ENCODE measurements at regions not wholly inside any gene's neighbourhood (a gene's known extent, or its start where the extent isn't known, plus 50 kb on each side); places are given as distances from the start of the nearest gene placed in this dataset.

DNA sequence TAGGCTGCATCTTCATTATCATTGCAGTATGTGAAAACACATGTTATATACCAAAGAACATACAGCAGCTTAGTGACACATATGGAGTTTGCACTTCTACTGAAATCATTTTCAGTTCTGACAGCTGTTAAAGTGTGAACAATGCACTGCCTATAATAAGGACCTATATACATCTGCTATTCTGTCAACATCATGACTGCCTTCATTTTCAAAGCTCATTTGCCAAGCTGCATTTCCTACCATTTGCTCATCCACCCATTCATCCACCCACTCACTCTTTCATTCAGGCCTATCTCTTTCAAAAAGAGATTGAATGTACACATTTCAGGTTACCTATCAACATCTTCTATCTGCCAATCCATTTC lies 81.7 kb upstream of the STK17B start (continued):
- TF ChIP-seq, protein P1, sequence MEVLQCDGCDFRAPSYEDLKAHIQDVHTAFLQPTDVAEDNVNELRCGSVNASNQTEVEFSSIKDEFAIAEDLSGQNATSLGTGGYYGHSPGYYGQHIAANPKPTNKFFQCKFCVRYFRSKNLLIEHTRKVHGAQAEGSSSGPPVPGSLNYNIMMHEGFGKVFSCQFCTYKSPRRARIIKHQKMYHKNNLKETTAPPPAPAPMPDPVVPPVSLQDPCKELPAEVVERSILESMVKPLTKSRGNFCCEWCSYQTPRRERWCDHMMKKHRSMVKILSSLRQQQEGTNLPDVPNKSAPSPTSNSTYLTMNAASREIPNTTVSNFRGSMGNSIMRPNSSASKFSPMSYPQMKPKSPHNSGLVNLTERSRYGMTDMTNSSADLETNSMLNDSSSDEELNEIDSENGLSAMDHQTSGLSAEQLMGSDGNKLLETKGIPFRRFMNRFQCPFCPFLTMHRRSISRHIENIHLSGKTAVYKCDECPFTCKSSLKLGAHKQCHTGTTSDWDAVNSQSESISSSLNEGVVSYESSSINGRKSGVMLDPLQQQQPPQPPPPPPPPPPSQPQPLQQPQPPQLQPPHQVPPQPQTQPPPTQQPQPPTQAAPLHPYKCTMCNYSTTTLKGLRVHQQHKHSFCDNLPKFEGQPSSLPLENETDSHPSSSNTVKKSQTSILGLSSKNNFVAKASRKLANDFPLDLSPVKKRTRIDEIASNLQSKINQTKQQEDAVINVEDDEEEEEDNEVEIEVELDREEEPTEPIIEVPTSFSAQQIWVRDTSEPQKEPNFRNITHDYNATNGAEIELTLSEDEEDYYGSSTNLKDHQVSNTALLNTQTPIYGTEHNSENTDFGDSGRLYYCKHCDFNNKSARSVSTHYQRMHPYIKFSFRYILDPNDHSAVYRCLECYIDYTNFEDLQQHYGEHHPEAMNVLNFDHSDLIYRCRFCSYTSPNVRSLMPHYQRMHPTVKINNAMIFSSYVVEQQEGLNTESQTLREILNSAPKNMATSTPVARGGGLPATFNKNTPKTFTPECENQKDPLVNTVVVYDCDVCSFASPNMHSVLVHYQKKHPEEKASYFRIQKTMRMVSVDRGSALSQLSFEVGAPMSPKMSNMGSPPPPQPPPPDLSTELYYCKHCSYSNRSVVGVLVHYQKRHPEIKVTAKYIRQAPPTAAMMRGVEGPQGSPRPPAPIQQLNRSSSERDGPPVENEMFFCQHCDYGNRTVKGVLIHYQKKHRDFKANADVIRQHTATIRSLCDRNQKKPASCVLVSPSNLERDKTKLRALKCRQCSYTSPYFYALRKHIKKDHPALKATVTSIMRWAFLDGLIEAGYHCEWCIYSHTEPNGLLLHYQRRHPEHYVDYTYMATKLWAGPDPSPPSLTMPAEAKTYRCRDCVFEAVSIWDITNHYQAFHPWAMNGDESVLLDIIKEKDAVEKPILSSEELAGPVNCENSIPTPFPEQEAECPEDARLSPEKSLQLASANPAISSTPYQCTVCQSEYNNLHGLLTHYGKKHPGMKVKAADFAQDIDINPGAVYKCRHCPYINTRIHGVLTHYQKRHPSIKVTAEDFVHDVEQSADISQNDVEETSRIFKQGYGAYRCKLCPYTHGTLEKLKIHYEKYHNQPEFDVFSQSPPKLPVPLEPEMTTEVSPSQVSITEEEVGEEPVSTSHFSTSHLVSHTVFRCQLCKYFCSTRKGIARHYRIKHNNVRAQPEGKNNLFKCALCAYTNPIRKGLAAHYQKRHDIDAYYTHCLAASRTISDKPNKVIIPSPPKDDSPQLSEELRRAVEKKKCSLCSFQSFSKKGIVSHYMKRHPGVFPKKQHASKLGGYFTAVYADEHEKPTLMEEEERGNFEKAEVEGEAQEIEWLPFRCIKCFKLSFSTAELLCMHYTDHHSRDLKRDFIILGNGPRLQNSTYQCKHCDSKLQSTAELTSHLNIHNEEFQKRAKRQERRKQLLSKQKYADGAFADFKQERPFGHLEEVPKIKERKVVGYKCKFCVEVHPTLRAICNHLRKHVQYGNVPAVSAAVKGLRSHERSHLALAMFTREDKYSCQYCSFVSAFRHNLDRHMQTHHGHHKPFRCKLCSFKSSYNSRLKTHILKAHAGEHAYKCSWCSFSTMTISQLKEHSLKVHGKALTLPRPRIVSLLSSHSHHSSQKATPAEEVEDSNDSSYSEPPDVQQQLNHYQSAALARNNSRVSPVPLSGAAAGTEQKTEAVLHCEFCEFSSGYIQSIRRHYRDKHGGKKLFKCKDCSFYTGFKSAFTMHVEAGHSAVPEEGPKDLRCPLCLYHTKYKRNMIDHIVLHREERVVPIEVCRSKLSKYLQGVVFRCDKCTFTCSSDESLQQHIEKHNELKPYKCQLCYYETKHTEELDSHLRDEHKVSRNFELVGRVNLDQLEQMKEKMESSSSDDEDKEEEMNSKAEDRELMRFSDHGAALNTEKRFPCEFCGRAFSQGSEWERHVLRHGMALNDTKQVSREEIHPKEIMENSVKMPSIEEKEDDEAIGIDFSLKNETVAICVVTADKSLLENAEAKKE (CRISPR knock-in tag; IDR thresholded peaks at IDR 0.05): no peak

- no peaks in the 10 kb centered on the region for H3K27me3 ChIP-seq (ENCODE audit: insufficient read depth)
- no peaks in the 10 kb centered on the region for H3K79me2 ChIP-seq (replicated peaks; ENCODE audit: insufficient read depth)
- no peaks in the 10 kb centered on the region for H3K36me3 Mint-ChIP-seq (ENCODE audit: low read depth)
- H3K9me3 Mint-ChIP-seq: no peaks in the 10 kb centered on the region
- H3K4me1 Mint-ChIP-seq: peaks cover 8% of the 10 kb centered on the region
- no peaks in the 10 kb centered on the region for H3K4me1 ChIP-seq (ENCODE audit: insufficient read depth)
- ATAC-seq: no peak
- no peaks in the 10 kb centered on the region for H4K20me1 ChIP-seq (replicated peaks; ENCODE audit: insufficient read depth)
- no peaks in the 10 kb centered on the region for H3F3A ChIP-seq (replicated peaks; ENCODE audit: low read depth)
- H3K27ac Mint-ChIP-seq: no peak overlapping the region
- no peaks in the 10 kb centered on the region for H3K36me3 ChIP-seq (ENCODE audit: insufficient read depth)
- H3K4me2 ChIP-seq: no peak overlapping the region
- H3K9me2 ChIP-seq (ENCODE audit: insufficient read depth): peaks cover 2% of the 10 kb centered on the region; the same call in 1 of the 2 replicates
- H2AFZ ChIP-seq: no peak overlapping the region
- DNase-seq (ENCODE audit: low spot score): no peak
- no peak overlapping the region for H3K4me3 ChIP-seq
- H3K4me3 Mint-ChIP-seq: no peak overlapping the region
- peaks cover 2% of the 10 kb centered on the region for H3K27me3 Mint-ChIP-seq (ENCODE audit: insufficient read depth, low read depth, poor library complexity)
- no peak overlapping the region for H3K27ac ChIP-seq (ENCODE audit: low read depth)
- TF ChIP-seq EZH2phosphoT487 (IDR thresholded peaks at IDR 0.05; ENCODE audit: unreplicated experiment) (no peak), REST (IDR thresholded peaks at IDR 0.05; ENCODE audit: unreplicated experiment) (no peak), CREB1 (CRISPR knock-in tag; IDR thresholded peaks at IDR 0.05; ENCODE audit: low read depth) (no peak), STAT1 (IDR thresholded peaks at IDR 0.05; ENCODE audit: unreplicated experiment) (no peak), POLR2AphosphoS5 (IDR thresholded peaks at IDR 0.05; ENCODE audit: low read depth) (no peak), EZH2 (IDR thresholded peaks at IDR 0.05; ENCODE audit: low read depth, unreplicated experiment) (no peak)
- TF ChIP-seq, protein P1 (CRISPR knock-in tag; IDR thresholded peaks at IDR 0.05): no peak
Measured at GRCh38 chr2:196256585-196256984, 85.2 kb upstream of the STK17B start.

All from GM23338 (cell line).